Prostate gland (tissue), 2 donors: ENCODE measurements at regions not wholly inside any gene's neighbourhood (a gene's known extent, or its start where the extent isn't known, plus 50 kb on each side); places are given as distances from the start of the nearest gene placed in this dataset.

ENCODE experiments used
- DNase-seq: peaks from one replicate; pipeline ENCODE4 v3.0.0-alpha.2; 2019; ENCODE audit warnings: low spot score
- H3K27ac ChIP-seq, 2 donors: fragments of 200-600 bp; sonication (generic); 2 replicates each; pipeline ENCODE4 v1.5.1; 2017 to 2019
- H3K27me3 ChIP-seq: fragments of 200-600 bp; sonication (generic); replicated peaks from 2 replicates; pipeline ENCODE4 v1.5.1; 2019; ENCODE audit not compliant: insufficient read depth
- H3K36me3 ChIP-seq, 2 donors: fragments of 200-600 bp; sonication (generic); 1 replicate in 1 of 2; 2 replicates in 1 of 2; pipeline versions ENCODE4 v1.5.1 to v1.8.1; 2017 to 2019
- H3K4me1 ChIP-seq: fragments of 200-600 bp; sonication (generic); replicated peaks from 2 replicates; pipeline ENCODE4 v1.5.1; 2019
- H3K4me3 ChIP-seq, 2 donors: fragments of 200-600 bp; sonication (generic); 2 replicates each; pipeline ENCODE4 v1.5.1; 2017 to 2019
- H3K9me3 ChIP-seq: fragments of 200-600 bp; sonication (generic); 2 replicates; pipeline ENCODE4 v1.5.1; 2017
- CTCF ChIP-seq, 4 experiments: fragments of 200-600 bp in 2 of 4; fragments of 450-650 bp in 2 of 4; sonication (generic) in 2 of 4; IDR thresholded peaks; 1 replicate in 3 of 4; 2 replicates in 1 of 4; pipeline ENCODE4 v1.5.1; 2016 to 2019; ENCODE audit warnings: antibody characterized with exemption in 4 of 4, mild to moderate bottlenecking in 2 of 4, moderate library complexity in 2 of 4
- POLR2A ChIP-seq: fragments of 450-650 bp; IDR thresholded peaks from one replicate; pipeline ENCODE4 v1.6.1; 2016; ENCODE audit warnings: antibody characterized with exemption, mild to moderate bottlenecking
- POLR2AphosphoS5 ChIP-seq: sonication (generic); formaldehyde crosslinking; IDR thresholded peaks from one replicate; pipeline ENCODE4 v1.6.1; 2017; ENCODE audit warnings: antibody characterized with exemption
- whole genome bisulfite sequencing: methylation state at CpG from one replicate; pipeline ENCODE4 v1.1.5; 2018; 5-methylcytosine and 5-hydroxymethylcytosine counted together
- intact Hi-C: fragments of 100-400 bp; cut with DNase I; formaldehyde crosslinking; loops from one replicate; pipeline ENCODE4 v1.14.2; 2022

- Histone ChIP-seq H3K4me3 (no peak overlapping the region), H3K4me1 (no peaks in the 10 kb centered on the region), H3K9me3 (no peaks in the 10 kb centered on the region), H3K36me3 (no peaks in the 10 kb centered on the region), H3K27ac (no peak overlapping the region), H3K27me3 (no peaks in the 10 kb centered on the region)
- WGBS = 94% methylated on average over 10 of the region's 10 CpGs
- no peak for TF ChIP-seq POLR2AphosphoS5
- no peak for TF ChIP-seq POLR2A
- TF ChIP-seq CTCF (IDR thresholded peaks at IDR 0.05) = no peak
- intact Hi-C loops = no loop called here
- DNase-seq = no peak
Observed at GRCh38 chr7:91455411-91455810, 191.2 kb downstream of the FZD1 start.

GRCh38 chr7:91457208-91457607 is 193.0 kb downstream of the FZD1 start:
- Histone ChIP-seq H3K4me1 (no peaks in the 10 kb centered on the region), H3K36me3 (no peaks in the 10 kb centered on the region), H3K27ac (no peak overlapping the region), H3K9me3 (no peaks in the 10 kb centered on the region), H3K27me3 (no peaks in the 10 kb centered on the region), H3K4me3 (no peak overlapping the region)
- no peak for TF ChIP-seq CTCF (IDR thresholded peaks at IDR 0.05)
- no peak for TF ChIP-seq POLR2AphosphoS5
- no peak for TF ChIP-seq POLR2A
- intact Hi-C loops = no loop called here
- no peak for DNase-seq
- 35% methylated on average over 1 of the region's 1 CpG for WGBS

GRCh38 chr7:91459539-91459938 is 195.3 kb downstream of the FZD1 start:
- no peak overlapping the region for H3K27ac ChIP-seq

GRCh38 chr7:91462316-91462715 is 198.1 kb downstream of the FZD1 start:
- 81% methylated on average over 1 of the region's 1 CpG for WGBS
- Histone ChIP-seq H3K27me3 (no peaks in the 10 kb centered on the region), H3K27ac (no peak overlapping the region), H3K4me1 (no peaks in the 10 kb centered on the region), H3K36me3 (no peaks in the 10 kb centered on the region), H3K4me3 (no peak overlapping the region), H3K9me3 (no peaks in the 10 kb centered on the region)
- TF ChIP-seq POLR2A (no peak), CTCF (IDR thresholded peaks at IDR 0.05) (no peak), POLR2AphosphoS5 (no peak)
- no peak for DNase-seq
- intact Hi-C loops = no loop called here

More at GRCh38 chr7:91459539-91459938, 195.3 kb downstream of the FZD1 start:
- H3K4me1 ChIP-seq = no peaks in the 10 kb centered on the region
- 97% methylated on average over 2 of the region's 2 CpGs for WGBS
- intact Hi-C loops = no loop called here
- H3K27me3 ChIP-seq = no peaks in the 10 kb centered on the region
- H3K9me3 ChIP-seq = no peaks in the 10 kb centered on the region
- no peaks in the 10 kb centered on the region for H3K36me3 ChIP-seq
- H3K4me3 ChIP-seq = no peak overlapping the region
- no peak for DNase-seq
- no peak for TF ChIP-seq CTCF (IDR thresholded peaks at IDR 0.05)
- no peak for TF ChIP-seq POLR2AphosphoS5
- TF ChIP-seq POLR2A = no peak

GRCh38 chr7:91463330-91463729 is 199.1 kb downstream of the FZD1 start:
- H3K4me1 ChIP-seq = no peaks in the 10 kb centered on the region
- WGBS = 92% methylated on average over 15 of the region's 15 CpGs
- no peak overlapping the region for H3K27ac ChIP-seq
- intact Hi-C loops = no loop called here
- H3K9me3 ChIP-seq = no peaks in the 10 kb centered on the region
- DNase-seq = no peak
- TF ChIP-seq CTCF (IDR thresholded peaks at IDR 0.05) (no peak), POLR2A (no peak), POLR2AphosphoS5 (no peak)
- H3K27me3 ChIP-seq = no peaks in the 10 kb centered on the region
- no peak overlapping the region for H3K4me3 ChIP-seq
- H3K36me3 ChIP-seq = no peaks in the 10 kb centered on the region
